ENCODE measurements at regions not wholly inside any gene's neighbourhood (a gene's known extent, or its start where the extent isn't known, plus 50 kb on each side); places are given as distances from the start of the nearest gene placed in this dataset.

DNA sequence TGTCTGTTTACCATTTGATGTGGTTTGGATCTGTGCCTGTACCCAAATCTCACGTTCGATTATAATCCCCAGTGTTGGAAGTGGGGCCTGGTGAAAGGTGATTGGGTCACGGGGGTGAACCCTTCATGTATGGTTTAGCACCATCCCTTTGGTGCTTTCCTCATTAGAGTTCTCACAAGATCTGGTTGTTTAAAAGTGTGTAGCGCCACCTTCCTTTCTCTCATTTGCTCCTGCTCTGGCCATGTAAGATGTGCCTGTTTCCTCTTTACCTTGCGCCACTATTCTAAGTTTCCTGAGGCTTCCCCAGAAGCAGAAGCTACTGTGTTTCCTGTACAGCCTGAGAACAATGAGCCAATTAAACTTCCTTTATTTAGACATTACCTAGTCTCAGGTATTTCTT lies 610.7 kb upstream of the ADGRL3 start:
- DNase-seq (ENCODE audit: low spot score) (no peak), ATAC-seq (peak; percentile 75)
- Mint-ChIP-seq H3K27ac (no peak overlapping the region), H3K36me3 (no peaks in the 10 kb centered on the region), H3K4me3 (no peak overlapping the region), H3K4me1 (no peaks in the 10 kb centered on the region), H3K27me3 (ENCODE audit: low read depth) (no peaks in the 10 kb centered on the region), H3K9me3 (no peaks in the 10 kb centered on the region)
- TF ChIP-seq, protein P1, sequence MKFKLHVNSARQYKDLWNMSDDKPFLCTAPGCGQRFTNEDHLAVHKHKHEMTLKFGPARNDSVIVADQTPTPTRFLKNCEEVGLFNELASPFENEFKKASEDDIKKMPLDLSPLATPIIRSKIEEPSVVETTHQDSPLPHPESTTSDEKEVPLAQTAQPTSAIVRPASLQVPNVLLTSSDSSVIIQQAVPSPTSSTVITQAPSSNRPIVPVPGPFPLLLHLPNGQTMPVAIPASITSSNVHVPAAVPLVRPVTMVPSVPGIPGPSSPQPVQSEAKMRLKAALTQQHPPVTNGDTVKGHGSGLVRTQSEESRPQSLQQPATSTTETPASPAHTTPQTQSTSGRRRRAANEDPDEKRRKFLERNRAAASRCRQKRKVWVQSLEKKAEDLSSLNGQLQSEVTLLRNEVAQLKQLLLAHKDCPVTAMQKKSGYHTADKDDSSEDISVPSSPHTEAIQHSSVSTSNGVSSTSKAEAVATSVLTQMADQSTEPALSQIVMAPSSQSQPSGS (CRISPR knock-in tag; IDR thresholded peaks at IDR 0.05; ENCODE audit: borderline replicate concordance, low read depth): no peak
- TF ChIP-seq OVOL2 (CRISPR knock-in tag; IDR thresholded peaks at IDR 0.05; ENCODE audit: borderline replicate concordance): no peak
- no peak for TF ChIP-seq ZNF317 (CRISPR knock-in tag; IDR thresholded peaks at IDR 0.05; ENCODE audit: borderline replicate concordance, low read depth)
- CTCF ChIA-PET: no interaction called here
- POLR2A ChIA-PET: no interaction called here

DNA sequence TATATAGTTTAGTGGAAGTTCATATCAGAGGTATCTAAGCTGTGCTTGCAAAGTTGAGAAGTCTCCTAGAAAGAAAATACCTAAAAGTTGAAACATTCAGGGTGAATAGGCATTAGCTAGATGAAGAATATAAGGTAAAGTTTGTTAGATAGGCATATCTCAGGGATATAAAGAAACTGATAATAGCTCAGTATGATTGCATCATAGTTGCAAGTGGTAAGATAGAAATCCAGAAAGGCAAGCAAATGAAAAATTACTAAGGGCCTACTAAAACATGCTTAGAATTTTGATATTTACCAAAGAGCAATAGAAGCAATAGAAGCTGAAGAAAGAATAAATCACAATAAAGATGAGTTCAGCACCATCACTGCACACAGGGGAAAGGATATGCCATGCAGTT lies 610.0 kb upstream of the ADGRL3 start:
- no peaks in the 10 kb centered on the region for H3K36me3 Mint-ChIP-seq
- no peaks in the 10 kb centered on the region for H3K27me3 Mint-ChIP-seq (ENCODE audit: low read depth)
- TF ChIP-seq TEAD4 (CRISPR knock-in tag; IDR thresholded peaks at IDR 0.05) (no peak), MXD4 (CRISPR knock-in tag; IDR thresholded peaks at IDR 0.05; ENCODE audit: borderline replicate concordance) (no peak), ZNF219 (CRISPR knock-in tag; IDR thresholded peaks at IDR 0.05; ENCODE audit: borderline replicate concordance) (no peak), JAZF1 (CRISPR knock-in tag; IDR thresholded peaks at IDR 0.05) (no peak), ZNF317 (CRISPR knock-in tag; IDR thresholded peaks at IDR 0.05; ENCODE audit: borderline replicate concordance, low read depth) (no peak)
- TF ChIP-seq, protein P2, sequence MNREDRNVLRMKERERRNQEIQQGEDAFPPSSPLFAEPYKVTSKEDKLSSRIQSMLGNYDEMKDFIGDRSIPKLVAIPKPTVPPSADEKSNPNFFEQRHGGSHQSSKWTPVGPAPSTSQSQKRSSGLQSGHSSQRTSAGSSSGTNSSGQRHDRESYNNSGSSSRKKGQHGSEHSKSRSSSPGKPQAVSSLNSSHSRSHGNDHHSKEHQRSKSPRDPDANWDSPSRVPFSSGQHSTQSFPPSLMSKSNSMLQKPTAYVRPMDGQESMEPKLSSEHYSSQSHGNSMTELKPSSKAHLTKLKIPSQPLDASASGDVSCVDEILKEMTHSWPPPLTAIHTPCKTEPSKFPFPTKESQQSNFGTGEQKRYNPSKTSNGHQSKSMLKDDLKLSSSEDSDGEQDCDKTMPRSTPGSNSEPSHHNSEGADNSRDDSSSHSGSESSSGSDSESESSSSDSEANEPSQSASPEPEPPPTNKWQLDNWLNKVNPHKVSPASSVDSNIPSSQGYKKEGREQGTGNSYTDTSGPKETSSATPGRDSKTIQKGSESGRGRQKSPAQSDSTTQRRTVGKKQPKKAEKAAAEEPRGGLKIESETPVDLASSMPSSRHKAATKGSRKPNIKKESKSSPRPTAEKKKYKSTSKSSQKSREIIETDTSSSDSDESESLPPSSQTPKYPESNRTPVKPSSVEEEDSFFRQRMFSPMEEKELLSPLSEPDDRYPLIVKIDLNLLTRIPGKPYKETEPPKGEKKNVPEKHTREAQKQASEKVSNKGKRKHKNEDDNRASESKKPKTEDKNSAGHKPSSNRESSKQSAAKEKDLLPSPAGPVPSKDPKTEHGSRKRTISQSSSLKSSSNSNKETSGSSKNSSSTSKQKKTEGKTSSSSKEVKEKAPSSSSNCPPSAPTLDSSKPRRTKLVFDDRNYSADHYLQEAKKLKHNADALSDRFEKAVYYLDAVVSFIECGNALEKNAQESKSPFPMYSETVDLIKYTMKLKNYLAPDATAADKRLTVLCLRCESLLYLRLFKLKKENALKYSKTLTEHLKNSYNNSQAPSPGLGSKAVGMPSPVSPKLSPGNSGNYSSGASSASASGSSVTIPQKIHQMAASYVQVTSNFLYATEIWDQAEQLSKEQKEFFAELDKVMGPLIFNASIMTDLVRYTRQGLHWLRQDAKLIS (CRISPR knock-in tag; IDR thresholded peaks at IDR 0.05; ENCODE audit: borderline replicate concordance): no peak
- TF ChIP-seq, protein P3, sequence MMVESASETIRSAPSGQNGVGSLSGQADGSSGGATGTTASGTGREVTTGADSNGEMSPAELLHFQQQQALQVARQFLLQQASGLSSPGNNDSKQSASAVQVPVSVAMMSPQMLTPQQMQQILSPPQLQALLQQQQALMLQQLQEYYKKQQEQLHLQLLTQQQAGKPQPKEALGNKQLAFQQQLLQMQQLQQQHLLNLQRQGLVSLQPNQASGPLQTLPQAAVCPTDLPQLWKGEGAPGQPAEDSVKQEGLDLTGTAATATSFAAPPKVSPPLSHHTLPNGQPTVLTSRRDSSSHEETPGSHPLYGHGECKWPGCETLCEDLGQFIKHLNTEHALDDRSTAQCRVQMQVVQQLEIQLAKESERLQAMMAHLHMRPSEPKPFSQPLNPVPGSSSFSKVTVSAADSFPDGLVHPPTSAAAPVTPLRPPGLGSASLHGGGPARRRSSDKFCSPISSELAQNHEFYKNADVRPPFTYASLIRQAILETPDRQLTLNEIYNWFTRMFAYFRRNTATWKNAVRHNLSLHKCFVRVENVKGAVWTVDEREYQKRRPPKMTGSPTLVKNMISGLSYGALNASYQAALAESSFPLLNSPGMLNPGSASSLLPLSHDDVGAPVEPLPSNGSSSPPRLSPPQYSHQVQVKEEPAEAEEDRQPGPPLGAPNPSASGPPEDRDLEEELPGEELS (CRISPR knock-in tag; IDR thresholded peaks at IDR 0.05): no peak
- TF ChIP-seq, protein P4, sequence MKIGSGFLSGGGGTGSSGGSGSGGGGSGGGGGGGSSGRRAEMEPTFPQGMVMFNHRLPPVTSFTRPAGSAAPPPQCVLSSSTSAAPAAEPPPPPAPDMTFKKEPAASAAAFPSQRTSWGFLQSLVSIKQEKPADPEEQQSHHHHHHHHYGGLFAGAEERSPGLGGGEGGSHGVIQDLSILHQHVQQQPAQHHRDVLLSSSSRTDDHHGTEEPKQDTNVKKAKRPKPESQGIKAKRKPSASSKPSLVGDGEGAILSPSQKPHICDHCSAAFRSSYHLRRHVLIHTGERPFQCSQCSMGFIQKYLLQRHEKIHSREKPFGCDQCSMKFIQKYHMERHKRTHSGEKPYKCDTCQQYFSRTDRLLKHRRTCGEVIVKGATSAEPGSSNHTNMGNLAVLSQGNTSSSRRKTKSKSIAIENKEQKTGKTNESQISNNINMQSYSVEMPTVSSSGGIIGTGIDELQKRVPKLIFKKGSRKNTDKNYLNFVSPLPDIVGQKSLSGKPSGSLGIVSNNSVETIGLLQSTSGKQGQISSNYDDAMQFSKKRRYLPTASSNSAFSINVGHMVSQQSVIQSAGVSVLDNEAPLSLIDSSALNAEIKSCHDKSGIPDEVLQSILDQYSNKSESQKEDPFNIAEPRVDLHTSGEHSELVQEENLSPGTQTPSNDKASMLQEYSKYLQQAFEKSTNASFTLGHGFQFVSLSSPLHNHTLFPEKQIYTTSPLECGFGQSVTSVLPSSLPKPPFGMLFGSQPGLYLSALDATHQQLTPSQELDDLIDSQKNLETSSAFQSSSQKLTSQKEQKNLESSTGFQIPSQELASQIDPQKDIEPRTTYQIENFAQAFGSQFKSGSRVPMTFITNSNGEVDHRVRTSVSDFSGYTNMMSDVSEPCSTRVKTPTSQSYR (CRISPR knock-in tag; IDR thresholded peaks at IDR 0.05): no peak
- no peak for DNase-seq (ENCODE audit: low spot score)
- ChIA-PET POLR2A (no interaction called here), CTCF (no interaction called here)
- H3K27ac Mint-ChIP-seq: no peak overlapping the region
- no peak for ATAC-seq
- no peaks in the 10 kb centered on the region for H3K4me1 Mint-ChIP-seq
- H3K4me3 Mint-ChIP-seq: no peak overlapping the region
- H3K9me3 Mint-ChIP-seq: no peaks in the 10 kb centered on the region

DNA sequence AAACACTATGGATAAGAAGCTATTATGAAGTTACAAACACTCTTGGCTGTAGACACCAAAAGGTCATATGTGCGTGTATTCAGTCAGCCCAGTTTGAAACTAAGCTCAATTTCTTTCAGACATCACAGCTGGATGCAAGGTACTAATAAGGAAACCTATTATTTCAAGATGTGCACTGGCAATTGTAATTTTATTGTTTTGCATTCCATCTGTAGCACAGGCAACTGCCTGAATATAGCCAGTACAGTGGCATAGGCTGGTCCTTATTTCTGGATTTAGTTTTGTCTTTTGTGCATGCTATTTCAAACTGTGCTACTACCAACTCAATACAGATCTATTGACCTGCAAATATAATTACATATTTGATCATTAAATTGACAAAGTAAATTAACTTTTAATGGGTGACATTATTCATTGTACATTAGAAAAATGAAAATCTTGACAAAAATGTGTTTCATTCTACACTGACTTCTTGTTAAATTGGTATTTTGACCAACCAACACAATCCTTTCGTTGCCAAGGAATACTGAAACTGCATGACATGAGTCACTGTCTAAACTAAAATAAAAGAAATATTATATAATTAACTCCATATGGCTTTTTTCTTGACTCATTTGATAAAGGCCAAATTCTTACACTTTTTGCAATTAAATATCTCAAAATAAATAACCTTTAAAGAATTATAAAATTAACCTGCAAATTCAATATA lies 594.3 kb upstream of the ADGRL3 start:
- ChIA-PET POLR2A (no interaction called here), CTCF (no interaction called here)
- no peak for DNase-seq (ENCODE audit: low spot score)
- Mint-ChIP-seq H3K4me1 (peaks cover 5% of the 10 kb centered on the region), H3K27me3 (ENCODE audit: low read depth) (no peaks in the 10 kb centered on the region), H3K27ac (no peak overlapping the region), H3K36me3 (no peaks in the 10 kb centered on the region), H3K4me3 (no peak overlapping the region), H3K9me3 (peaks cover 3% of the 10 kb centered on the region; the same call in 1 of the 2 replicates)
- ATAC-seq: no peak
- TF ChIP-seq, protein P1 (CRISPR knock-in tag; IDR thresholded peaks at IDR 0.05; ENCODE audit: borderline replicate concordance, low read depth): no peak
- no peak for TF ChIP-seq ZNF416 (CRISPR knock-in tag; IDR thresholded peaks at IDR 0.05)
- TF ChIP-seq CREM (CRISPR knock-in tag; IDR thresholded peaks at IDR 0.05): no peak
- no peak for TF ChIP-seq PRRX2 (CRISPR knock-in tag; IDR thresholded peaks at IDR 0.05)
- TF ChIP-seq JUN (CRISPR knock-in tag; IDR thresholded peaks at IDR 0.05): no peak
- no peak for TF ChIP-seq MYBL2 (CRISPR knock-in tag; IDR thresholded peaks at IDR 0.05)
- no peak for TF ChIP-seq ELF4 (CRISPR knock-in tag; IDR thresholded peaks at IDR 0.05; ENCODE audit: low read depth)
- TF ChIP-seq, protein P5, sequence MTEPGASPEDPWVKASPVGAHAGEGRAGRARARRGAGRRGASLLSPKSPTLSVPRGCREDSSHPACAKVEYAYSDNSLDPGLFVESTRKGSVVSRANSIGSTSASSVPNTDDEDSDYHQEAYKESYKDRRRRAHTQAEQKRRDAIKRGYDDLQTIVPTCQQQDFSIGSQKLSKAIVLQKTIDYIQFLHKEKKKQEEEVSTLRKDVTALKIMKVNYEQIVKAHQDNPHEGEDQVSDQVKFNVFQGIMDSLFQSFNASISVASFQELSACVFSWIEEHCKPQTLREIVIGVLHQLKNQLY (CRISPR knock-in tag; IDR thresholded peaks at IDR 0.05): no peak
- TF ChIP-seq ZNF121 (CRISPR knock-in tag; IDR thresholded peaks at IDR 0.05): no peak
- no peak for TF ChIP-seq TP53 (CRISPR knock-in tag; IDR thresholded peaks at IDR 0.05)
- no peak for TF ChIP-seq NR2C2 (CRISPR knock-in tag; IDR thresholded peaks at IDR 0.05)
- TF ChIP-seq TEAD4 (CRISPR knock-in tag; IDR thresholded peaks at IDR 0.05): no peak

All from WTC11 (cell line).